ENCODE measurements at regions not wholly inside any gene's neighbourhood (a gene's known extent, or its start where the extent isn't known, plus 50 kb on each side); places are given as distances from the start of the nearest gene placed in this dataset.
"Not testable (repeated sequence)": the region's sequence is repeated elsewhere in the genome, so short reads cannot be mapped to it uniquely, and the experiment has no call there.

- DNase-seq (ENCODE audit: low spot score) = no peak
Observed at GRCh38 chr1:233790121-233790520, 114.4 kb upstream of the SLC35F3 start.

- peak; percentile 68 for DNase-seq (ENCODE audit: low spot score)
Observed at GRCh38 chr1:233790662-233791371, 113.7 kb upstream of the SLC35F3 start.

GRCh38 chr1:233791372-233791703, 113.1 kb upstream of the SLC35F3 start:
- DNase-seq (ENCODE audit: low spot score) = no peak

GRCh38 chr1:233791721-233792120, 112.8 kb upstream of the SLC35F3 start:
- no peak for DNase-seq (ENCODE audit: low spot score)

- DNase-seq (ENCODE audit: low spot score) = no peak
Observed at GRCh38 chr1:233794863-233795262, 109.6 kb upstream of the SLC35F3 start.

- no peak for DNase-seq (ENCODE audit: low spot score)
Observed at GRCh38 chr1:233796146-233796783, 108.2 kb upstream of the SLC35F3 start.

GRCh38 chr1:233802611-233803010, 101.9 kb upstream of the SLC35F3 start:
- no peak for DNase-seq (ENCODE audit: low spot score)

GRCh38 chr1:233805786-233806185, 98.7 kb upstream of the SLC35F3 start:
- no peak for DNase-seq (ENCODE audit: low spot score)

GRCh38 chr1:233815357-233815756, 89.1 kb upstream of the SLC35F3 start:
- no peak for DNase-seq (ENCODE audit: low spot score)

- DNase-seq (ENCODE audit: low spot score) = no peak
Observed at GRCh38 chr1:233815865-233816264, 88.6 kb upstream of the SLC35F3 start.

- DNase-seq (ENCODE audit: low spot score) = no peak
Observed at GRCh38 chr1:233816348-233816747, 88.1 kb upstream of the SLC35F3 start.

- no peak for DNase-seq (ENCODE audit: low spot score)
Observed at GRCh38 chr1:233819042-233819441, 85.4 kb upstream of the SLC35F3 start.

- DNase-seq (ENCODE audit: low spot score) = not testable (repeated sequence)
Observed at GRCh38 chr1:233824179-233824578, 80.3 kb upstream of the SLC35F3 start.

- not testable (repeated sequence) for DNase-seq (ENCODE audit: low spot score)
Observed at GRCh38 chr1:233827937-233828336, 76.5 kb upstream of the SLC35F3 start.

GRCh38 chr1:233828480-233828879, 76.0 kb upstream of the SLC35F3 start:
- DNase-seq (ENCODE audit: low spot score) = no peak

- no peak for DNase-seq (ENCODE audit: low spot score)
Observed at GRCh38 chr1:233834609-233835008, 69.9 kb upstream of the SLC35F3 start.

- DNase-seq (ENCODE audit: low spot score) = not testable (repeated sequence)
Observed at GRCh38 chr1:233838207-233838606, 66.3 kb upstream of the SLC35F3 start.

- no peak for DNase-seq (ENCODE audit: low spot score)
Observed at GRCh38 chr1:233843525-233844204, 60.8 kb upstream of the SLC35F3 start.

- no peak for DNase-seq (ENCODE audit: low spot score)
Observed at GRCh38 chr1:233844275-233844674, 60.2 kb upstream of the SLC35F3 start.

- DNase-seq (ENCODE audit: low spot score) = no peak
Observed at GRCh38 chr1:233844692-233845091, 59.8 kb upstream of the SLC35F3 start.
